NCI-H2029 treated with DMSO at 0.1 percent for 48 hours (cell line): ENCODE measurements at regions not wholly inside any gene's neighbourhood (a gene's known extent, or its start where the extent isn't known, plus 50 kb on each side); places are given as distances from the start of the nearest gene placed in this dataset.

ENCODE experiments used
- DNase-seq: peaks from one replicate; lab custom pipeline; 2025; lab: John Stamatoyannopoulos, UW

DNA sequence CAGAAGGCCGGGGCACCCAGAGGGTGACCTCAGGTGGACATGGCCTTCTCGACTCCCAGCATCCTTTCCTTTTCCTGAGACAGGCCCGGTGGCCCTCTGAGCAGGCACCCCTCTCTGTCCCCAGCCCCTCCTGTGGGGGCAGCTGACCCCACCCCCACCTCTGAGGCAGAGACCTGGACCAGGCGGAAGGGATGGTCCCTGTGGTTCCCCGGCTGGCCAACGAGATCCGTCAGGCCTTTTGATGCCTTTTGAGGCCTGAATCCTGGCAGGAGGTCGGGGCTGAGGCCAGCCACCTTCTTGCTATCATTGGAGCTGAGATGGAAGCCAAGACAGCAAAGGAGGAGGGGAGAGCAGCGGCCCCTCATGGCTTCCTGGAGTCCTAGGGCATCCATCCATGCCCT is 50.2 kb upstream of the ACTRT2 start:
- no peak for DNase-seq
